Heart right ventricle (tissue), 16 donors: ENCODE measurements at regions not wholly inside any gene's neighbourhood (a gene's known extent, or its start where the extent isn't known, plus 50 kb on each side); places are given as distances from the start of the nearest gene placed in this dataset.

ENCODE experiments used
- ATAC-seq, 8 donors: fragments of 200-7000 bp; cut with Tn5 transposase; one replicate each; pipeline ENCODE4 v1.9.1; 2020; ENCODE audit warnings: mild to moderate bottlenecking in 8 of 8, moderate library complexity in 8 of 8, moderate number of reproducible peaks in 1 of 8
- DNase-seq, 2 donors: peaks; one replicate each; pipeline ENCODE4 v3.0.0-alpha.2; 2020
- H3K27ac ChIP-seq, 10 donors: fragments of 200-600 bp; sonication (generic) in 2 of 10; one replicate each; pipeline versions ENCODE4 v1.5.0 to v1.8.0; 2020 to 2022; ENCODE audit warnings: mild to moderate bottlenecking in 3 of 10
- H3K27me3 ChIP-seq, 7 donors: fragments of 200-600 bp; one replicate each; pipeline ENCODE4 v1.8.0; 2021 to 2022; ENCODE audit warnings: mild to moderate bottlenecking in 2 of 7
- H3K36me3 ChIP-seq, 9 donors: fragments of 200-600 bp; sonication (generic) in 1 of 9; one replicate each; pipeline versions ENCODE4 v1.5.0 to v1.8.0; 2020 to 2022; ENCODE audit warnings: mild to moderate bottlenecking in 2 of 9
- H3K4me1 ChIP-seq, 9 donors: fragments of 200-600 bp; sonication (generic) in 1 of 9; one replicate each; pipeline versions ENCODE4 v1.5.0 to v1.8.0; 2020 to 2022; ENCODE audit warnings: mild to moderate bottlenecking in 4 of 9
- H3K4me3 ChIP-seq, 10 donors: fragments of 200-600 bp; sonication (generic) in 2 of 10; one replicate each; pipeline versions ENCODE4 v1.5.0 to v1.8.0; 2020 to 2022; ENCODE audit warnings: mild to moderate bottlenecking in 7 of 10, moderate library complexity in 2 of 10
- H3K9me3 ChIP-seq, 11 donors: fragments of 200-600 bp in 10 of 11; sonication (generic) in 2 of 11; one replicate each; pipeline versions ENCODE4 v1.5.0 to v1.8.0; 2013 to 2022; ENCODE audit warnings: mild to moderate bottlenecking in 2 of 11, control low read depth in 1 of 11, moderate library complexity in 1 of 11
- WGBS, 2 donors: extraction: QIAGEN DNeasy Blood & Tissue Kit; methylation state at CpG; one replicate each; pipeline ENCODE4 v1.1.7; 2013; ENCODE audit warnings: inconsistent platforms in 1 of 2; 5-methylcytosine and 5-hydroxymethylcytosine counted together
- intact Hi-C, 10 donors: fragments of 100-400 bp; cut with DNase I; formaldehyde crosslinking; loops; one replicate each; pipeline versions ENCODE4 v1.11.1 to v1.14.2; 2022
- TF ChIP-seq, protein P1 (sequence below), 9 donors: fragments of 200-600 bp; sonication (generic) in 2 of 9; IDR thresholded peaks; one replicate each; pipeline versions ENCODE4 v1.5.0 to v1.8.0; 2021 to 2022; ENCODE audit warnings: antibody characterized with exemption in 9 of 9, mild to moderate bottlenecking in 5 of 9, moderate library complexity in 1 of 9
- donor health status: Arrhythmogenic right ventricular cardiomyopathy.
- donor health status: ischemic (EF 13 %, LVEDD 7.1; RV severe dilation, severe dysfunction).
- donor health status: healthy with polysubstance abuse.
- donor health status: DM: no; HTN: yes; CAD: no.
- donor health status: DM: no; HTN: no; CAD: no.
- donor health status: ischemic (EF 25% LVEDD 6.9; RV normal size, moderate dysfunction).
- donor health status: ischemic (EF 25% LVEDD 5.7; RV mildly dilated, moderate dysfunction).
- donor health status: healthy.
- donor health status: DM: yes; HTN: yes; CAD: no.
- donor health status: Ischemic cardiomyopathy.
- donor health status: ischemic (EF 35%, LVEDD 5.7; RV mildly dilated, moderate dysfunction).
- donor health status: nonischemic (EF 11% LVEDD 7.7; RV severe dilation, severe dysfunction).
- donor health status: DM: yes; HTN: yes; CAD: no.
- donor health status: PGD.
- donor health status: ischemic (EF 29% LVEDD 5.4; RV normal size, mild dysfunction).
- donor health status: nonischemic (EF 23%, LVEDD 6.1; RV moderate dilation, normal function).

DNA sequence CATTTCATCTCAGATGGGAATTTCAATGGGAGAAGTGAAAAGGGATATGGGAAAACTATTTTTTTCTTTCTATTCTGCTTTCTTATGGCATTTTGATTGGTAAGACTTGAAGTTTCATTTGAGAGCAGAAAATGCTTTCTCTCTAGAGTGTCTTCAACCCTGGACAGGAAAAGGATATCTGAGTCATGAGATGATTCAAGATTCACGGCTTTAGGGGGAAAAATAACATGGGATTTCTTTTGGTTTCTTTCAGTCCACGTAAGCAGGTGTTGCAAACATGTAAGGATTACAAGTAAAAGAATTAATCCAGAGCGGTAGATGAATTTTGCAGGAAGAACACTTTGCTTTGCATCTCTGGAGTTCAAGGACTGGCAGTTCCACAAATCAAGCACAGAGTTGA is 1001.0 kb upstream of the TENM4 start:
- intact Hi-C loops: loop anchor here in 1 of 10 donors (2.0 kb wide), 1 partner anchor 17 kb away; no protein-coding TSS in a partner anchor
- Histone ChIP-seq H3K4me1 (no peaks in the 10 kb centered on the region), H3K4me3 (no peak overlapping the region), H3K27me3 (no peaks in the 10 kb centered on the region), H3K27ac (no peak overlapping the region), H3K36me3 (no peaks in the 10 kb centered on the region), H3K9me3 (peaks cover 0 to 3% (median 0%) of the 10 kb centered on the region in 11 donors)
- TF ChIP-seq, protein P1, sequence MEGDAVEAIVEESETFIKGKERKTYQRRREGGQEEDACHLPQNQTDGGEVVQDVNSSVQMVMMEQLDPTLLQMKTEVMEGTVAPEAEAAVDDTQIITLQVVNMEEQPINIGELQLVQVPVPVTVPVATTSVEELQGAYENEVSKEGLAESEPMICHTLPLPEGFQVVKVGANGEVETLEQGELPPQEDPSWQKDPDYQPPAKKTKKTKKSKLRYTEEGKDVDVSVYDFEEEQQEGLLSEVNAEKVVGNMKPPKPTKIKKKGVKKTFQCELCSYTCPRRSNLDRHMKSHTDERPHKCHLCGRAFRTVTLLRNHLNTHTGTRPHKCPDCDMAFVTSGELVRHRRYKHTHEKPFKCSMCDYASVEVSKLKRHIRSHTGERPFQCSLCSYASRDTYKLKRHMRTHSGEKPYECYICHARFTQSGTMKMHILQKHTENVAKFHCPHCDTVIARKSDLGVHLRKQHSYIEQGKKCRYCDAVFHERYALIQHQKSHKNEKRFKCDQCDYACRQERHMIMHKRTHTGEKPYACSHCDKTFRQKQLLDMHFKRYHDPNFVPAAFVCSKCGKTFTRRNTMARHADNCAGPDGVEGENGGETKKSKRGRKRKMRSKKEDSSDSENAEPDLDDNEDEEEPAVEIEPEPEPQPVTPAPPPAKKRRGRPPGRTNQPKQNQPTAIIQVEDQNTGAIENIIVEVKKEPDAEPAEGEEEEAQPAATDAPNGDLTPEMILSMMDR (IDR thresholded peaks at IDR 0.05): no peak
- no peak for DNase-seq
- ATAC-seq: no peak
- 73 to 79% methylated on average over 3 of the region's 3 CpGs for WGBS, 2 donors

DNA sequence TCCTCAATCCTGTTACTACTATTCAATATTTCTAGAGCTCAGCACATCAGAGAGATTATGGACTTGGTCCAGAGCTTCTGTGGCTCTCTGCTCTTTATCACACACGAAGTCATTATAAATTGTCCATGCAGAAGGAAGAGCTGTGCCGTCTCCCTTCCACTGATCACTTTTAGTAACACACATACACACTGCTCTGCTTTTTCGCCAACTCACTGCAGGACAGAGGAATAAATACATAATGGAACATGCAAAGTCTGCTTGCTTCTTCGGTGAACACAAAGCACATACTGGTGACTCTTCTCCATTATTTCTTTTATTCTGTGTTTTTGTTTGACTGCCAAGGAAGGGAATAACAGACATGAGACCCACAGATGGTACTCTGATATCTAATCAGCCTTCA is 1000.0 kb upstream of the TENM4 start:
- Histone ChIP-seq H3K36me3 (no peaks in the 10 kb centered on the region), H3K4me1 (no peaks in the 10 kb centered on the region), H3K27me3 (no peaks in the 10 kb centered on the region), H3K27ac (no peak overlapping the region), H3K9me3 (peaks cover 0 to 2% (median 0%) of the 10 kb centered on the region in 11 donors), H3K4me3 (no peak overlapping the region)
- TF ChIP-seq, protein P1 (IDR thresholded peaks at IDR 0.05): no peak
- no peak for ATAC-seq
- DNase-seq: no peak
- intact Hi-C loops: loop anchor here in 1 of 10 donors (2.0 kb wide), 1 partner anchor 16 kb away; no protein-coding TSS in a partner anchor
- WGBS, 2 donors: 42 to 58% methylated on average over 4 of the region's 4 CpGs

DNA sequence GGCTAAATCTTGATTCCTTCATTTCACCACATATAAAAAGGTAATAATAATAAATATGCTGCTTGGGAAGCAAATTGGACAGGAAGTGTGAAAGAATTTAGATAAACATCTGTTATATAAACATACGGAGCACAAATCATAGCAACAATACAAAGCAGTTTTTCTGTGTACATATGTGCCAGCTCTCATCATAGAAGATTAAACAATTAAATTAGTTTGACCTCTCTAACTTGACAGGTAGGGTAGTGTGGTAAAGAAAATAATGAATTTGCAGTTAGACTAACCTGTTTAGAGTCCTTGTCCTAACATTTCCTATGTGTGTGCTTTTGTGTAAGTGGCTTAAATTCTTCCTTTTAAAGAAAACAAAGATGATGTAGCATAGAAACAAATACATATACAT is 995.7 kb upstream of the TENM4 start:
- TF ChIP-seq, protein P1 (IDR thresholded peaks at IDR 0.05): no peak
- no peak overlapping the region for H3K4me3 ChIP-seq
- no peak overlapping the region for H3K27ac ChIP-seq
- no peaks in the 10 kb centered on the region for H3K27me3 ChIP-seq
- no peaks in the 10 kb centered on the region for H3K36me3 ChIP-seq
- no peaks in the 10 kb centered on the region for H3K4me1 ChIP-seq
- ATAC-seq (no peak), DNase-seq (no peak)
- no peaks in the 10 kb centered on the region for H3K9me3 ChIP-seq
- WGBS, 2 donors: 52 to 72% methylated on average over 1 of the region's 1 CpG
- intact Hi-C loops: no loop called here

DNA sequence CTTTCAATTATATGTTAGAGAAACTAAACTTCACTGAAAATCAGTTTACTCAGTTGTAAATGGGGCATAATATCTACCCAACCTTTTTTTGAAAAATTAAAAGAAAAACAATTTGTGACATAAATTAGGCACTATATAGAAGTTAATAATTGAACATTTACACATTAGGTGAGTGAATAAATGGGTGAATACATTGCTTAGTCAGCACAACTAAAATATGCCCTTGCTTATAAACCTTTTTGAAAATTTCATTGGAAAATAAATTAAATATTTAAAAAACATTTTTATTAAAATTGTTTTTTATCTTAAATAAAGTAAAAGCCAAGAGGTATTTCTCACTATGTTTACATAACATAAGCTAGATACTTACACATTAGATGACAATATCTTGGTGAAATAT is 994.5 kb upstream of the TENM4 start:
- Histone ChIP-seq H3K36me3 (no peaks in the 10 kb centered on the region), H3K4me1 (no peaks in the 10 kb centered on the region), H3K27ac (no peak overlapping the region), H3K4me3 (no peak overlapping the region), H3K27me3 (no peaks in the 10 kb centered on the region), H3K9me3 (no peaks in the 10 kb centered on the region)
- ATAC-seq: no peak
- TF ChIP-seq, protein P1 (IDR thresholded peaks at IDR 0.05): no peak
- DNase-seq: no peak
- intact Hi-C loops: no loop called here
